HepG2 (cell line): ENCODE measurements at regions not wholly inside any gene's neighbourhood (a gene's known extent, or its start where the extent isn't known, plus 50 kb on each side); places are given as distances from the start of the nearest gene placed in this dataset.

Experiments
- PAXIP1 ChIP-seq: sonication (generic); formaldehyde crosslinking; conservative IDR thresholded peaks from 2 replicates; pipeline ENCODE4 v1.4.0; 2020; ENCODE audit warnings: mild to moderate bottlenecking, missing genetic modification reagents, moderate library complexity
- PHF5A ChIP-seq: IDR thresholded peaks from one replicate; pipeline ENCODE4 v1.6.1; 2018; ENCODE audit warnings: low read depth, missing genetic modification reagents; ENCODE audit not compliant: unreplicated experiment
- ZBTB49 ChIP-seq: sonication (generic); formaldehyde crosslinking; IDR thresholded peaks from 2 replicates; pipeline ENCODE4 v1.4.0; 2020; ENCODE audit warnings: missing genetic modification reagents, borderline replicate concordance
- ZNF142 ChIP-seq: sonication (generic); formaldehyde crosslinking; IDR thresholded peaks from 2 replicates; pipeline ENCODE4 v1.4.0; 2020; ENCODE audit warnings: missing genetic modification reagents
- ZNF549 ChIP-seq: sonication (generic); formaldehyde crosslinking; IDR thresholded peaks from 2 replicates; pipeline ENCODE4 v1.5.0; 2020; ENCODE audit warnings: missing genetic modification reagents

DNA sequence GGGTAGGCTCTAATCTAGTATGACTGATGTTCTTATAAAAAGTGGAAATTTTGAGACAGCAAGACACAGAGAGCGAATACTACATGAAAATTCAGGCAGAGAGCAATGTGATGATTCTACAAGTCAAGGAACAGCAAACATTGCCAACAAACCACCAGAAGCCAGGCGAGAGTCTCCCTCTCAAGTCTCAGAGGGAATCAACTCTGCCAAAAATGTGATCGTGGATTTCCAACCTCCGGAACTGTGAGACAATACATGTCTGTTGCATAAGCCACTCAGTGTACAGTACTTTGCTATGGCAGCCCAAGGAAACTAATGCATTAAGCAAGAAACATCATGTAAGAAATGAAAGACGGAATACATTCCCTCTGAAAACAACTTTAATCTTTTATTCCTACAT is 52.1 kb upstream of the CCNG1 start (continued):
- TF ChIP-seq ZNF142 (CRISPR knock-in tag) (no peak), PAXIP1 (CRISPR knock-in tag) (no peak), ZBTB49 (no peak), ZNF549 (CRISPR knock-in tag) (no peak), PHF5A (CRISPR knock-in tag) (no peak)
